GM21381 (cell line): ENCODE measurements at regions not wholly inside any gene's neighbourhood (a gene's known extent, or its start where the extent isn't known, plus 50 kb on each side); places are given as distances from the start of the nearest gene placed in this dataset.
"Not testable (repeated sequence)": the region's sequence is repeated elsewhere in the genome, so short reads cannot be mapped to it uniquely, and the experiment has no call there.

Source experiments
- ATAC-seq: cut with Tn5 transposase; IDR thresholded peaks from one replicate; pipeline ENCODE4 v1.9.1; 2021; ENCODE audit warnings: mild to moderate bottlenecking, moderate library complexity; ENCODE audit not compliant: unreplicated experiment

- no peak for ATAC-seq
These were observed 119.7 kb upstream of the RBPJ start for GRCh38 chr4:26201120-26201519.

- no peak for ATAC-seq
These were observed 116.5 kb upstream of the RBPJ start for GRCh38 chr4:26204249-26204825.

- ATAC-seq = no peak
These were observed 115.9 kb upstream of the RBPJ start for GRCh38 chr4:26204911-26205370.

GRCh38 chr4:26206339-26206738 lies 114.5 kb upstream of the RBPJ start:
- no peak for ATAC-seq

GRCh38 chr4:26206999-26207398 lies 113.8 kb upstream of the RBPJ start:
- ATAC-seq = no peak

GRCh38 chr4:26207631-26208030 lies 113.2 kb upstream of the RBPJ start:
- ATAC-seq = no peak

- ATAC-seq = no peak
These were observed 112.4 kb upstream of the RBPJ start for GRCh38 chr4:26208237-26208994.

GRCh38 chr4:26209378-26209777 lies 111.4 kb upstream of the RBPJ start:
- not testable (repeated sequence) for ATAC-seq

- ATAC-seq = no peak
These were observed 108.3 kb upstream of the RBPJ start for GRCh38 chr4:26212528-26212927.

- ATAC-seq = no peak
These were observed 107.5 kb upstream of the RBPJ start for GRCh38 chr4:26213317-26213716.

GRCh38 chr4:26214994-26215393 lies 105.8 kb upstream of the RBPJ start:
- no peak for ATAC-seq

GRCh38 chr4:26215725-26216124 lies 105.1 kb upstream of the RBPJ start:
- no peak for ATAC-seq

- ATAC-seq = no peak
These were observed 103.3 kb upstream of the RBPJ start for GRCh38 chr4:26217481-26217880.

- ATAC-seq = peak; percentile 69
These were observed 102.7 kb upstream of the RBPJ start for GRCh38 chr4:26217961-26218676.

- no peak for ATAC-seq
These were observed 101.9 kb upstream of the RBPJ start for GRCh38 chr4:26218677-26219605.

GRCh38 chr4:26220696-26221095 lies 100.1 kb upstream of the RBPJ start:
- no peak for ATAC-seq

- no peak for ATAC-seq
These were observed 97.7 kb upstream of the RBPJ start for GRCh38 chr4:26223155-26223554.

GRCh38 chr4:26226629-26227376 lies 94.0 kb upstream of the RBPJ start:
- ATAC-seq = no peak

- ATAC-seq = no peak
These were observed 93.1 kb upstream of the RBPJ start for GRCh38 chr4:26227601-26228229.

GRCh38 chr4:26228883-26229282 lies 91.9 kb upstream of the RBPJ start:
- no peak for ATAC-seq
